Anterior cingulate cortex (tissue), 58 donors: ENCODE measurements at regions not wholly inside any gene's neighbourhood (a gene's known extent, or its start where the extent isn't known, plus 50 kb on each side); places are given as distances from the start of the nearest gene placed in this dataset.

Experiments
- DNase-seq, 58 donors: peaks; one replicate each; lab custom pipeline; 2025; lab: John Stamatoyannopoulos, UW

DNA sequence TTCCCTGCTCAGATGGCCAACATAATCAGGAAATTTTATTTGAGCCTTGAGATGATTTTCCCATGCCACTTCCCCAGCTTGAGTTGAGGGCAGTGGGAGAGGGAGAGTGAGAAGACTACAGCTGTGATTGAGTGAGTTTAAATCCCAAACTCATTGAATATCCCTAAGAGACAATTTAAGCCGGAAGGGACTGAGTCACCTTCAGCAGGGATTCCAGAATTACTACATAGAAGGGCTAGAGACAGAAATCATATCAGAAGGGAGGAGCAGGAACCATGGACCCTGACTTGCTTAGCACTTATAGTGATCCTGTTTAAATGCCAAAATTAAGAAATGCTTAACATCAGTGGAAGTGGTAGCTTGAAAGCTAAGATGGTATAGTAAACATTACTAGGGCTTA lies 312.2 kb upstream of the SLCO3A1 start:
- DNase-seq: no peak

- DNase-seq: no peak
Observed at GRCh38 chr15:91542226-91542625, 311.3 kb upstream of the SLCO3A1 start.

- DNase-seq: no peak
Observed at GRCh38 chr15:91547356-91547755, 306.2 kb upstream of the SLCO3A1 start.

DNA sequence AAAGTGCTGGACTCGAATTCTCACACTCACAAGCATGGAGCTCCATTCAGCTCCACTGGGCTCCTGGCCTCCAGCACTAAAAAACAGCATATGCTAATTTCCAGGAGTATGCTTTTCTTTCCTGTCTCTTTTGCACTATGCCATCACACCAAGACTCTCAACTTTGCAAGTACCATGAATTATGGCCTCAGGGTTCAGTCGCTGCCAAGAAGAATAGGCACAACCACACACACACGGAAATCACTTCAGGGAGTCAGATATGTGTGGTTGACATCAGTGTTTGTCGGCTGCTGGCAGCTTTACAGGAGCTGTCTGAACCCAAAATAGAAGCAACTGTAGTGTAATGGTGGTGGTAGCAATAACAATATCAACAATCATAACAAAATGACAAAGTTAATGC lies 305.0 kb upstream of the SLCO3A1 start:
- DNase-seq: no peak

- DNase-seq: no peak
Observed at GRCh38 chr15:91549581-91549980, 303.9 kb upstream of the SLCO3A1 start.

DNA sequence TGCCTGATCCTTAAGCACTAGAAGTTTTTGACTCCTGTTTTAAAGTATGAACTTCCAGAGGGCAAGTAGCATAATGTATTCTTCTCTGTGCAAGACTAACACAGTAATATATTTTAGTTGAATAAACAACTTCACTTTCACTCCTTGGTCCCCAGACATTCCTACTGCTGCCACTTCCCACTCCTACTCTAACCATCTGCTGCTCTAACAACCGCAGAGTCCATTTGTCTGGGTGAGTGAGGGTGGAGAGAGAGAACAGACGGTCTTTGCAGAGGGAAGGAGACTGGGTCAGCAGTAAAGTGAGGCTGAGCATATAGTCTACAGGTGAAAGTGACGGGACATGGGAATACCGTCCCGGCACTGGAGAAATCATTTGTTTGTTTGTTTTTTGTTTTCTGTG lies 301.0 kb upstream of the SLCO3A1 start:
- DNase-seq: peak in 12 of 58 donors; percentile 12 to 59 (median 24)

DNA sequence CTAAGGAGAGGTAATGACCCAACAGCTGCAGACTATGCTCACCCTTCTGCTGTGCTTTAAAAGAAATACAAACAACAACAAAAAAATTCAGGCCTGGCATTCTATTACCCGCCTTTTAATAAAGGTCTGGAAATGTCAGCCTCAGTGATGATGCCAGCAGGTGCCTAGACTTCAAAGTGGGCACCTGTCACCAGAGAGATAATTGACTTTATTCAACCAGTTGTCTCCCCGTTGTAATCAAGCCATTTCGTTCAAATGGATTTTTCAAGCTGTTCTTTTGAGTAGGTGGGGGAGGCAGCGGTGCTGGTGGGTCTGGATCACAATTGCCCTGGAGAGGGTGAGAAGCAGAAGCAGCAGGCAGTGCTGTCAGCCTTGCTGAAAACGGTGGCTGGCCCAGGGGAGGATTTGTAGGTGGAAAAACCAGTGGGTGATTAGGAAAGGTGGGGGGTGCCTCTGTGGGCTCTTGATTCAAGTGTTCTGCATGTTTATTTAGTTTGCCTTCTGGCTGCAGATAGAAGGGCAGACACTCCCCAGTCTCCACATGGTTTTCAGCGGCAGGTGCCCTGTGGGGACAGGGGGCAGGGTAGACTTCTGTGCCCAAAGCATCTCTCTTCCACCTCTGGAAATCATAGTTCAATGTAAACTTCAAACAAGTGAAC lies 300.2 kb upstream of the SLCO3A1 start:
- DNase-seq: no peak

- DNase-seq: no peak
Observed at GRCh38 chr15:91555312-91555711, 298.2 kb upstream of the SLCO3A1 start.

DNA sequence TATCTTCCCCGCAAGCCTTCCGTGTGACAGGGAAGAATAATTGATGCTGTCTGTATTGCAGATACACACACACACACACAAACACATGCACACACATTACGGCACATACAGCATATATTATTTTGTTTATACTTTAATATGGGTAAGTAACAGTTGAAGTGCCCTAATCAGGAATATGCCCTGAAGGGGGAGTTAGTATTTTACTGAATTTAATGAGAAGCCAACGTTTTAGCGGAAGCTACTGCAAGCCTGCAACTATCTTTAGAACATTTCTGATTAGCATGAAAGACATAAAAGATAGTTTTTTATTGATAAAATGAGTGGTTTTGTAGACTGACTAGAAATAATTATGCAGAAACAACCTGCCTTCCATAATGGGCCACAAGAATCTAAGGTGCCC lies 296.6 kb upstream of the SLCO3A1 start:
- DNase-seq: no peak

GRCh38 chr15:91559066-91559465 lies 294.4 kb upstream of the SLCO3A1 start:
- DNase-seq: peak in 35 of 58 donors; percentile 4 to 85 (median 47)

DNA sequence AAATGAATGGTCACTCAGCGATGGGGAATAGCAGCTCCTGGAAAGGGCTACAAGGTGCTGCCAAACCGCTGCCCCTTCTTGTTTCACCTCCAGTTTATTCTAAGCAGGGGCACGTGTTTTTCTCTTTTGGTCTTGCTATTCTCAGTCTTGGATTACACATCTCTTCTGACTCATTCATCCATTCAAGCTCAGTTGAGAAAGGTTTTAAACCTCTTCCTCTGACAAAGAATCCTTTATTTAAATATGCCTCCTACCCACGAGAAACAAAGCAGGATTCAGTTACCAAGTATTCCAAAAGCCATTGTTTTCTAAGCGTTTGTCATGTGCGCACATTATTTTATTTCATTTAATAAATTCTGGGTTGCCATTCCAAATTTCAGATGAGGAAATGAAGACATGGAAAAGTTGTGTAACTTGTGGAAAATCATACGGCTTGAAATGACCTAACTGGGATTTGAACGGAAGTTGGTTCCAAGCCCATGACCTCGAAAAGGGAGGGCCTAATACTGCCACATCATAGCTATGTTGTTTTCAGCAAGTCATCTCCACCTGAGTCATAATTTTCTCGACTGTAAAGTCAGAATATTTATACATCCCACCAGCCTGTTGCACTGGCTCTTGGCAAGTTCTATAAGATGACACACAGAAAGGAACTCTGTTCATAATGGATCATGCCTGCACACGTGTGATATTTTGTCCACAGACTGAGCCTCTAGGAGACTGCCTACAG lies 292.0 kb upstream of the SLCO3A1 start:
- DNase-seq: peak in 14 of 58 donors; percentile 2 to 74 (median 16)

DNA sequence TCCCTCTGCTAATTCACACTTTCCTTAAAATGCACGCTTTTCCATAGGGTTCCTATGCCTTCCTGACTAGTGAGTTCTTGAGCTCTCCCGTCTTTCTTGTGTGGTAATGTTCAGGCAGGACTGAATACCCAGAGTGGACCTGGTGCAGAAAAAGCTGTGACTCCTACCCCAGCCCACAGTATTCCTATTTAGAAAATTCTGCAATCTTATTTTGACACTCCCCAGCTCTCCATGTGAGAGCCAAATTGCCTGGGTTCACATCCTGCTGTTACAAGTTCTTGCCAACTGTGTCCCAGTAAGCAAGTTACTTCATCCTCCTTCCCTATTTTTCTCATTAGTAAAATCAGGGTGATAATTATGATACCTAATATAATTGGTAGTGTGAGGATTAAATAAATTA lies 290.8 kb upstream of the SLCO3A1 start:
- DNase-seq: no peak

DNA sequence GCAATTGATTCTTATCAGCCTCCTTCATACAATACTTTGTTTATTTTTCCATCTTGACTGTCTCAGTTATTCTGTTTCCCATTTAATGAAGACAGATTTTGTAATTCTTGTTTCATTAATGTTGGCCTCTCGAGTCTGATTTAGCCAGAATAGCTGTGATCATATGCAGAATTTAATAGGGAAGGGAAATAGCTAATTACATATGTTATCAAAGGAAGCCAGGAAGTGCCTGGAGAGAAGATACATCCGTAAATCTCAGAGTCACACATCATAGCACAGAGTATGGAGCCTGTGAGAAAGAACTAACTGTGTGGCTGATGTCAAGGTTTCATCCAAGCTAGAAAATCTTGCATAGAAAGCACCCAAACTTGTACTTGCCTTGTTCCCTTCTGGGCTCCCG lies 288.9 kb upstream of the SLCO3A1 start:
- DNase-seq: no peak

DNA sequence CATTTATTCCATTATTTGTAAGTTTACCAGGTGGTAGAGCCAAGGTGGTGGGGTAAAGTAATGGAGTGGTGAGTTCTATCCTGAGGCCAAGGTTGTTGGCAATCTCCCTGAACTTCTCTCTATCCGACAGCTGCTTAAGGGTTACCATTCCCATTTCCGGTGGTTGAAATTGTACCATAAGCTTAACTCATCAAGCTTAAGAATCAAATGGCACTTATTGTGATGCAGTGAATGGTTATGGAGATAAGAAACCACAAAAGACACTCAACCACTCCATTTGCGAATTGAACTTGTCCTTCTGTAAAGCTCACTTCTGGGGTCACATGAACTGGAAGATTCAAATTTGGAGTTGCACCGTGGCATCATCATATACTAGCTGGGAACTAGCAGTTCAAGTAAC lies 287.4 kb upstream of the SLCO3A1 start:
- DNase-seq: no peak

GRCh38 chr15:91568036-91568435 lies 285.5 kb upstream of the SLCO3A1 start:
- DNase-seq: no peak

DNA sequence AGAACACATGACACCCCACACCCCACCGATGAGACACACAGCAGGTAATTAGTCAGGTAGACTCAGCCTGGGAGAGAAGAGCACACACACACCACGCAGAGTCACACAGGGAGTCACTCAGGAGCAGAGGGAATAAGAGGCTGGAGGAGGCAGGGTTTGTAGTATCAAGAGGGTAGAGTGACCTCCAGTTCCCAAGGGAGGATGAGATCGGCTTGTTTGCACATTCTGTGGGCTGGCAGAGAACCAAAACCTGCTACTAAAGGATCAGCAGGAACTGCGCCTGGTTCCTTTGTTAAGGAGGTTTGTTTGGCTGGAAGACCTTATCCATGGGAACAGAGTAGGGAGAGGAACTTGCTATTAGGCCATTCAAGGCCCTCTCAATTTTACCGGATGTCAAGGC lies 281.4 kb upstream of the SLCO3A1 start:
- DNase-seq: no peak

DNA sequence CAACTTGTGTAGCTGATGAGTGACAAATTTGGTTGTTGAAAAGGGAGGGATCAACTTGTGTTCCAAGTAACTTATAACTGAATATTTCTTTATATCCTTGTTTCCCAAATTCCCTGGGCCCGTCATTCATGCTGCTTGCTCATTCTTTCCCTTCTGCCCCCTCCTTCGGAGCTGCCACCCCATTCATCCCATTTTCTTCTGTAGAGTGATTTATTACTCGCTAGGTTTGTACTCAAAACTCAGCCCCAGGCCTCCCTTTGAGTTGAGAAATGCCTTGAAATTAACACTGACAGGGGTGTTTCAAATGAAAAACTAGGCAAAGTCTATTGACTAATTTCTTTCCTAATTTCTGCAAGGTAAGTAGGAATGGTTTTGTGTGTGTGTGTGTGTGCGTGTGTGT lies 277.4 kb upstream of the SLCO3A1 start:
- no peak for DNase-seq

DNA sequence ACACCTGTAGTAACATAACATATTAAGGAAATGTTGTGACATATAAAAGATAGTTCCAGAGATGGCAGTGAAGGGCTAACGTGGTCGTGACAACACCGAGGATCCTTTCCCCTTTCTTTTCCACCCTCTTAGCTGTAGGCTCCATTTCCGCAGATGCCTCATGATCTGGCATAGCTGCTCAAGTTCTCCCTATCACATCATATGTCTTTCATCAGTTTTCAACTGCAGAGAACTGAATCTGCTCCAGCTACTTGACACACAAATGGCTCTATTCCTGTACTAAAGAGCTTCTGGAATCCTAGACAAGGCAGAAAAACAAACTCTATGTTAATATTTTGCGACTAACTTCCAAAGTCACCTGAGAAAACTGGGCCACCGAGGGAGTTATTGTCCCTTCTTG lies 275.0 kb upstream of the SLCO3A1 start:
- DNase-seq: no peak

DNA sequence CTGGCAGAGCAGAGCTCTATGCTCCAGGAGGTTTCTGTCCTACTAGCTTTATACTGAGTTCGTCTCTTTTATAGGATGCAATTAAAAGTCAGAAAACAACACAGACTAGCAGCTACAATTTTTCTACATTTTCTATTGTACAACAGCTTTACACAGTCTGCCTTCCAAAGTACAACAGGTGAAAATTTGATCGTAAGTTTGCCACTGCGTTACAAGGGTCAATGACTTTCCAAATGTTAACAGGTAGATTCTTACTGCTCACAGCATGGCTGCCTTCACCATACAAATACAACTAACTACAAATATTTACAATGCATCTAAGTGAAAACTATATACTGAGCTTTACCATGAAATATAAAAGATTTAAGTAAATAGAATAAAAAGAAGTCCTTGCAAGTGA lies 268.6 kb upstream of the SLCO3A1 start:
- no peak for DNase-seq

DNA sequence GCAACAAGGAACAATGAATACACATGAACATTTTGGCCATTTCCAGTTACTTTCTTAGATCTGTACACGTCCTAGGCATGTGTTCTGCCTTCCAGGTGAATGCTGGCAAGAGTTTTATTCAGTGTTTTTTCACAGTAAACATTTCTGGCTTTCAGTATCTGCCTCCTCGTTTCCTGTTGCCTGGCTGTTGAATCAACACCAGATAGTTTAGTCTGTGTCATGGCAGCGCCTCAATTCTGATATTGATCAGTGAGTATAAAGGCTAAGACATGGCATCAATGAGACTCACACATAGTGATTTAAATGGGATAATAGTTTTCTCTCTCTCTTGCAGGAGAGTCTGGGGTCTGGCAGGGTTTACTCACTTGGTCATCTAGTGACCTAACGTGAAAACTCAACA lies 266.9 kb upstream of the SLCO3A1 start:
- no peak for DNase-seq

DNA sequence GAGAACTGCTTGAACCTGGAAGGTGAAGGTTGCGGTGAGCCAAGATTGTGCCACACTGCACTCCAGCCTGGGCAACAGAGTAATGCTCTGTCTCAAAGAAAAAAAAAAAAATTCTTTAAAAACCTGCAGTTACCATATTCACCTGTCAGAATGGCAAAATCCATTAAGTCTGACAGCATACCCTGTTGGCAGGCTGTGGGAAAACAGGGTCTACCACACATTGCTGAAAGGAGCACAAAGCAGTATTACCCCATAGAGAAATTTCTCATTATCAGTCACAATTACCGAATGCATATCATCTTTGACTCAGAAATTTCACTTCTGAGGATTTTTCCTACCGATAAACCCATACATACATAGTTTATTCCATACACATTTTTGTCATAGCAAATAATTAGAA lies 264.1 kb upstream of the SLCO3A1 start:
- DNase-seq: no peak

GRCh38 chr15:91592567-91592966 lies 260.9 kb upstream of the SLCO3A1 start:
- no peak for DNase-seq
